Natural killer cell (primary cell): ENCODE measurements at regions not wholly inside any gene's neighbourhood (a gene's known extent, or its start where the extent isn't known, plus 50 kb on each side); places are given as distances from the start of the nearest gene placed in this dataset.
"Not testable (repeated sequence)": the region's sequence is repeated elsewhere in the genome, so short reads cannot be mapped to it uniquely, and the experiment has no call there.

Experiments used
- ATAC-seq, 3 donors: fragments of 150-1000 bp in 2 of 3; fragments of 200-7000 bp in 1 of 3; cut with Tn5 transposase; 1 replicate in 1 of 3; 2 replicates in 2 of 3; pipeline ENCODE4 v1.10.0; 2021; ENCODE audit warnings: mild to moderate bottlenecking in 2 of 3, moderate library complexity in 2 of 3
- DNase-seq, 2 donors: peaks; one replicate each; pipeline versions ENCODE4 v3.0.0 to v3.0.0-alpha.2; 2013 to 2021; ENCODE audit warnings: mixed read lengths in 1 of 2
- H3K27ac ChIP-seq: one replicate; pipeline ENCODE4 v1.5.1; 2013; ENCODE audit warnings: mild to moderate bottlenecking, low read length
- H3K27me3 ChIP-seq: one replicate; pipeline ENCODE4 v1.6.1; 2013; ENCODE audit warnings: low read length; ENCODE audit not compliant: control insufficient read depth, insufficient read depth
- H3K36me3 ChIP-seq: one replicate; pipeline ENCODE4 v1.6.1; 2013; ENCODE audit warnings: low read length; ENCODE audit not compliant: control insufficient read depth, insufficient read depth
- H3K4me1 ChIP-seq: one replicate; pipeline ENCODE4 v1.6.1; 2013; ENCODE audit warnings: low read length; ENCODE audit not compliant: control insufficient read depth, insufficient read depth
- H3K4me3 ChIP-seq: one replicate; pipeline ENCODE4 v1.5.1; 2013; ENCODE audit warnings: low read length
- H3K9me3 ChIP-seq: one replicate; pipeline ENCODE4 v1.6.1; 2013; ENCODE audit warnings: low read length; ENCODE audit not compliant: control insufficient read depth, insufficient read depth
- H3K27ac Mint-ChIP-seq, 2 donors: one replicate each; pipeline ENCODE4 v1.8.0; 2022; ENCODE audit warnings: mild to moderate bottlenecking in 2 of 2, mixed read lengths in 2 of 2, moderate library complexity in 1 of 2
- H3K27me3 Mint-ChIP-seq, 2 donors: one replicate each; pipeline ENCODE4 v1.8.0; 2022; ENCODE audit warnings: low read depth in 2 of 2, mixed read lengths in 2 of 2
- H3K36me3 Mint-ChIP-seq: one replicate; pipeline ENCODE4 v1.8.0; 2022; ENCODE audit warnings: mixed read lengths
- H3K4me1 Mint-ChIP-seq, 2 donors: one replicate each; pipeline ENCODE4 v1.8.0; 2022; ENCODE audit warnings: mixed read lengths in 2 of 2
- H3K4me3 Mint-ChIP-seq: one replicate; pipeline ENCODE4 v1.8.0; 2022; ENCODE audit warnings: mild to moderate bottlenecking, moderate library complexity, mixed read lengths
- H3K9me3 Mint-ChIP-seq, 2 donors: one replicate each; pipeline ENCODE4 v1.8.0; 2022; ENCODE audit warnings: mixed read lengths in 2 of 2
- CTCF ChIP-seq: fragments of 200-600 bp; IDR thresholded peaks from one replicate; pipeline ENCODE4 v1.8.0; 2022; ENCODE audit warnings: antibody characterized with exemption
- WGBS: methylation state at CpG from one replicate; pipeline ENCODE4 v1.1.7; 2013; ENCODE audit warnings: missing lambda C conversion rate; ENCODE audit not compliant: insufficient coverage; 5-methylcytosine and 5-hydroxymethylcytosine counted together
- intact Hi-C: fragments of 100-400 bp; cut with micrococcal nuclease; formaldehyde crosslinking; loops from one replicate; pipeline ENCODE4 v1.14.2; 2022

DNA sequence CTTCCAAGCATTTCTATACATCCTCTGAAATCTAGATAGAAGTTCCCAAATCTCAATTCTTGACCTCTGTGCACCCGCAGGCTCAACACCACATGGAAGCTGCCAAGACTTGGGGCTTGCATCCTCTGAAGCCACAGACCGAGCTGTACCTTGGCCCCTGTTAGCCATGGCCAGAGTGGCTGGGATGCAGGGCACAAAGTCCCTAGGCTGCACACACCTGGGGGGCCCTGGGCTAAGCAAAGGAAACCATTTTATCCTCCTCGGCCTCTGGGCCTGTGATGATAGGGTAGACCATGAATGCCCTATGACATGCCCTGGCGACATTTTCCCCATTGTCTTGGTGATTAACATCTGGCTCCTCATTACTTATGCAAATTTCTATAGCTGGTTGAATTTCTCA is 97.1 kb upstream of the CCDC39 start:
- Mint-ChIP-seq H3K27me3 (no peaks in the 10 kb centered on the region), H3K4me1 (no peaks in the 10 kb centered on the region), H3K4me3 (no peak overlapping the region), H3K9me3 (peaks cover 17 to 29% of the 10 kb centered on the region in 2 donors), H3K27ac (no peak overlapping the region), H3K36me3 (peaks cover 33% of the 10 kb centered on the region)
- 93% methylated on average over 4 of the region's 4 CpGs for WGBS
- DNase-seq (no peak), ATAC-seq (no peak)
- no peak for TF ChIP-seq CTCF
- Histone ChIP-seq H3K27me3 (no peaks in the 10 kb centered on the region), H3K9me3 (peaks cover 11% of the 10 kb centered on the region), H3K36me3 (no peaks in the 10 kb centered on the region), H3K4me1 (no peaks in the 10 kb centered on the region), H3K27ac (no peak overlapping the region), H3K4me3 (no peak overlapping the region)
- intact Hi-C loops, result no loop called here

- no peaks in the 10 kb centered on the region for H3K4me1 ChIP-seq
- WGBS, result 71% methylated on average over 1 of the region's 1 CpG
- H3K27ac ChIP-seq, result no peak overlapping the region
- H3K4me3 ChIP-seq, result no peak overlapping the region
- Mint-ChIP-seq H3K4me1 (no peaks in the 10 kb centered on the region), H3K36me3 (peaks cover 24% of the 10 kb centered on the region), H3K27ac (no peak overlapping the region), H3K27me3 (no peaks in the 10 kb centered on the region), H3K9me3 (peaks cover 12 to 13% of the 10 kb centered on the region in 2 donors), H3K4me3 (no peak overlapping the region)
- no peak for ATAC-seq
- no peak for DNase-seq
- intact Hi-C loops, result no loop called here
- no peaks in the 10 kb centered on the region for H3K27me3 ChIP-seq
- peaks cover 10% of the 10 kb centered on the region for H3K9me3 ChIP-seq
- no peak for TF ChIP-seq CTCF
- H3K36me3 ChIP-seq, result no peaks in the 10 kb centered on the region
Observed at GRCh38 chr3:180782195-180782984, 103.1 kb upstream of the CCDC39 start.

GRCh38 chr3:180786227-180786626 is 106.9 kb upstream of the CCDC39 start:
- H3K9me3 ChIP-seq, H3K27me3 Mint-ChIP-seq, H3K4me3 ChIP-seq, ATAC-seq, H3K36me3 Mint-ChIP-seq, intact Hi-C loops, H3K36me3 ChIP-seq, H3K27me3 ChIP-seq, H3K4me1 ChIP-seq, H3K9me3 Mint-ChIP-seq, H3K27ac ChIP-seq, H3K27ac Mint-ChIP-seq, H3K4me1 Mint-ChIP-seq, H3K4me3 Mint-ChIP-seq, DNase-seq: not testable (repeated sequence)
- WGBS, result 66% methylated on average over 3 of the region's 3 CpGs

DNA sequence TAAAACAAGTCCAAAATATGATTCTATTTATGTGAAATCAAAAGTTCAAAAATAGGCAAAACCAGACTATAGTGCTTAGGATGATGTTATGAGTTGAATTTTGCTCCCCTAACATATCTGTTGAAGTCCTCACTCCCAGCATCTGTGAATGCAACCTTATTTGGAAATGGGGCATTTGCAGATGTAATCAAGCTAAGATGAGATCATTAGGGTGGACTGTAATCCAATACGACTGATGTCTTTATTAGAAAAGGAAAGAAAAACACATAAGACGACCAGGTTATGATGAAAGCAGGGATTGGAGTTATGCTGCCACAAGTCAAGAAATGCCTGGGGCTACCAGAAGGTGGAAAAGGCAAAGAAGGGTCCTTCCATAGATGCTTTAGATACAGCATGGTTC is 110.5 kb upstream of the CCDC39 start:
- Histone ChIP-seq H3K4me1 (no peaks in the 10 kb centered on the region), H3K4me3 (no peak overlapping the region), H3K9me3 (no peaks in the 10 kb centered on the region), H3K36me3 (no peaks in the 10 kb centered on the region), H3K27ac (no peak overlapping the region), H3K27me3 (no peaks in the 10 kb centered on the region)
- intact Hi-C loops, result no loop called here
- WGBS, result 68% methylated on average over 2 of the region's 2 CpGs
- H3K27ac Mint-ChIP-seq, result no peak overlapping the region
- no peaks in the 10 kb centered on the region for H3K9me3 Mint-ChIP-seq
- no peak for TF ChIP-seq CTCF
- no peaks in the 10 kb centered on the region for H3K4me1 Mint-ChIP-seq
- DNase-seq (no peak), ATAC-seq (no peak)
- H3K36me3 Mint-ChIP-seq, result no peaks in the 10 kb centered on the region
- H3K27me3 Mint-ChIP-seq, result no peaks in the 10 kb centered on the region
- H3K4me3 Mint-ChIP-seq, result no peak overlapping the region
